Testis (tissue), 2 donors: ENCODE measurements at regions not wholly inside any gene's neighbourhood (a gene's known extent, or its start where the extent isn't known, plus 50 kb on each side); places are given as distances from the start of the nearest gene placed in this dataset.

Experiments used
- DNase-seq: peaks from one replicate; pipeline ENCODE4 v3.0.0-alpha.2; 2019
- H3K27ac ChIP-seq, 2 donors: fragments of 200-600 bp; sonication (generic); one replicate each; pipeline ENCODE4 v1.5.1; 2019
- H3K27me3 ChIP-seq: fragments of 200-600 bp; sonication (generic); one replicate; pipeline ENCODE4 v1.5.1; 2019
- H3K36me3 ChIP-seq: fragments of 200-600 bp; sonication (generic); one replicate; pipeline ENCODE4 v1.5.1; 2017; ENCODE audit warnings: low read depth; ENCODE audit errors: missing control alignments
- H3K4me1 ChIP-seq: fragments of 200-600 bp; sonication (generic); one replicate; pipeline ENCODE4 v1.5.1; 2019
- H3K4me3 ChIP-seq, 2 donors: fragments of 200-600 bp; sonication (generic); one replicate each; pipeline ENCODE4 v1.5.1; 2017 to 2019
- H3K9me3 ChIP-seq: fragments of 200-600 bp; sonication (generic); one replicate; pipeline ENCODE4 v1.5.1; 2017
- CTCF ChIP-seq, 3 experiments: fragments of 450-650 bp in 2 of 3; fragments of 200-600 bp in 1 of 3; sonication (generic) in 1 of 3; IDR thresholded peaks; one replicate each; pipeline ENCODE4 v1.5.1; 2016 to 2019; ENCODE audit warnings: antibody characterized with exemption in 3 of 3, mild to moderate bottlenecking in 2 of 3, moderate library complexity in 1 of 3
- POLR2A ChIP-seq: fragments of 450-650 bp; IDR thresholded peaks from one replicate; pipeline ENCODE4 v1.6.1; 2017; ENCODE audit warnings: antibody characterized with exemption, mild to moderate bottlenecking, moderate library complexity
- WGBS, 2 donors: methylation state at CpG; one replicate each; pipeline ENCODE4 v1.1.5; 2018; 5-methylcytosine and 5-hydroxymethylcytosine counted together
- intact Hi-C: fragments of 100-400 bp; cut with DNase I; formaldehyde crosslinking; loops from one replicate; pipeline ENCODE4 v1.15.1; 2023; ENCODE audit warnings: low total_unique reads

DNA sequence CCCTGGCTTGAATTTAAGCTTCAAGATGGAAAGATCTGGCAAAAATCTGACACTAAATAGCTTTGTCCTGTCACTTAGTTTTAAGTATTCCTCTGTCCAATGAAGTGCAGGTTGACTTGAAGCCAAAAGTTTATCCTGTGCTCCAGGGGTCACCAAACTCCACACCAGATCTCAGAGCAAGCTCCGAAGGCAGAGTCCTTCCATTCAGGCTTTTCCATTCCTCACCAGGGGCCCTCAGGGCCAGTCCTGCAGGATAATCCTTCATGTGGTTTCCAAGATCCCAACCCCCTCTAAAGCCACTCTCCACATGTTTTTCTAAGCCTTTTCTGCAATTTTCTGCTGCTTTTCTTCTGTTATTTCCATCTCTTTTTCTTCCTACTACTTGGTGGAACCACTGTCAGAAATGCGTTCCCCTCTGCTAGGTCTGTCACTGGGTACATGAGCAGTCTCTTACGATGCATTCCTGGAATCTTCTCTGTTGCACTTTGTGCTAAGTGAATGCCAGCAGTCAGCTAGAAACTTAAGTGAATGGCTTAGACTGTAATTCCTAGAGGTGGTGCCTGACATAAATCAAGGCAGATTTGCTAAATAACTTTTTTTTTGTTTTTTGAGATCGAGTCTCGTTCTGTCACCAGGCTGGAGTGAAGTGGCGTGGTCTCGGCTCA is 251.4 kb downstream of the MSRB3 start:
- no peak for DNase-seq
- TF ChIP-seq CTCF (IDR thresholded peaks at IDR 0.05) (no peak), POLR2A (no peak)
- H3K27me3 ChIP-seq, result no peaks in the 10 kb centered on the region
- WGBS, 2 donors, result 95 to 97% methylated on average over 7 of the region's 7 CpGs
- intact Hi-C loops, result no loop called here
- H3K36me3 ChIP-seq, result no peaks in the 10 kb centered on the region
- H3K4me1 ChIP-seq, result no peaks in the 10 kb centered on the region
- no peak overlapping the region for H3K4me3 ChIP-seq
- no peak overlapping the region for H3K27ac ChIP-seq
- no peaks in the 10 kb centered on the region for H3K9me3 ChIP-seq

DNA sequence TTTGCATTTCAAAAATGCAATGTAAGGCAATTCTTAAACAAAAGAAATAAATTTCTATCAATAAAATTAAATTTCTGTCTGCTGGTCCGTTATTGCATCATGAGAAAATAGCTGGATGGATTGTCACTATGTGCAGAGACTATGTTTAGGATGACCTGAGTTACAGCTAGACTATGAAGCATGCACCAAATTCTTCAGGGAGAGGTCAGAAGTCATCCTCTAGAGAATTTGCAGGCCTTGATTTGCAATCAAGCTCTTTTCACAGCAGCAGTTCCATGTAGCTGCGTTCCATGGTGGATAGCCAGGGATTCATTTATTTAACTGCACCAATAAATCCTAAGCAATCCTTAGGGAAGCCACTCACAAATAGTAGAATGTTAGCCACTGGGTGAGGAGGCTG is 253.7 kb downstream of the MSRB3 start:
- intact Hi-C loops, result no loop called here
- no peak overlapping the region for H3K27ac ChIP-seq

DNA sequence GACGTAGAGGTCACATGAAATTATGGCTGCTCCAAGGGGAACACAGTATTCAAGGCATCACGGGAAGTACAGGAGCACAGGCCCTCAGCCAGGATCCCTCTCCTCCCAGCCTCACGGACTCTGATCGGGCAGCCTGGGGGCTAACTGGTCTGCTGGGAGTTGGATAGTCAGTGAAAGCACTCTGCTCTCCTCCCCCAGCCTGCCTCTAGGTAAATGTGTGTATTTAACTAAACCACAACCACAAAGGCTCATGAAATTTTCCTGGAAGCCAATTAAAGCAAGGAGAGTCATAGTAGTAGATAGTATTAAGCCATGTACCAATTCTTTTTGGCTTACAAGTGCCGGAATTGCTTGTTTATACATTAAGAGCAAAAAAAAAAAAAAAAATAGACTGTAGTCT is 254.3 kb downstream of the MSRB3 start:
- no peaks in the 10 kb centered on the region for H3K9me3 ChIP-seq
- intact Hi-C loops, result no loop called here
- TF ChIP-seq CTCF (IDR thresholded peaks at IDR 0.05) (no peak), POLR2A (no peak)
- H3K36me3 ChIP-seq, result no peaks in the 10 kb centered on the region
- no peak for DNase-seq
- WGBS, 2 donors, result 63 to 77% methylated on average over 5 of the region's 5 CpGs
- no peak overlapping the region for H3K27ac ChIP-seq
- H3K4me1 ChIP-seq, result no peaks in the 10 kb centered on the region
- H3K4me3 ChIP-seq, result no peak overlapping the region
- no peaks in the 10 kb centered on the region for H3K27me3 ChIP-seq

More for the DNA sequence above, 253.7 kb downstream of the MSRB3 start:
- DNase-seq, result no peak
- Histone ChIP-seq H3K4me3 (no peak overlapping the region), H3K27me3 (no peaks in the 10 kb centered on the region), H3K4me1 (no peaks in the 10 kb centered on the region), H3K9me3 (no peaks in the 10 kb centered on the region), H3K36me3 (no peaks in the 10 kb centered on the region)
- WGBS, 2 donors, result 85 to 89% methylated on average over 2 of the region's 2 CpGs
- TF ChIP-seq CTCF (IDR thresholded peaks at IDR 0.05), result no peak

DNA sequence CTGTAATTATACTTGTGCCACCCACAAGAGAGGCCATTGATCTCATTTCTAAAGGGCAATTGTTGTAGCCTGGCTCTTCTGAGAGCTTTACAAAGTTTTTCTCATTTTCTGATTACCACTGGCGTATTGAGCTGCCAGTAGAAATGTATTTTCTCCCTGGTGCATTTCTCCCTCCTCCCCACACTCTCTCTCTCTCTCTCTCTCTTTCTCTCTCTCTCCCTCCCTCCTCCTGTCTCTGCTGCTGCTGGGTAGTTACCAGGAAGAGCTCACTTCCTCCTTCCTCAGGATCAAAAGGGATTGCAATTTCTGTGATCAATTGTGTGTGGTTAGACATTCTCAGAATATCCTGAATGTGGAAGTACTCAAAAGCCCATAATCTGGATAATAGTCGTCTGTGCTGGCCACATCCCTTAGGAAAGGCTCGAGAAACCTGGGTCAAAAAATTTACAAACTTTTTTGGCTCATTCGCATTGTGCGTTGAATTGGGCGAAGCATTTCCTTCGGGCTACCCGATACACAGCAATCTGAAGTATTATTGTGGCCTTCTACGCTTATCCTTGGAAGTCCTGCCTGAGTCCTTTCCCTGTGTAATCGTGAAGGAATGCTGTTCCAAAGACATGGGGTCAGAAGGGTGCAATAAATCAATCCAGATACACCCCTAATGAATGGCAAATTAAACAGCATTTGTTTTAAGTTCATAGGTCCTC is 254.8 kb downstream of the MSRB3 start:
- WGBS, 2 donors, result 69 to 75% methylated on average over 10 of the region's 10 CpGs

More for the DNA sequence above, 254.8 kb downstream of the MSRB3 start:
- Histone ChIP-seq H3K4me1 (no peaks in the 10 kb centered on the region), H3K9me3 (no peaks in the 10 kb centered on the region), H3K27me3 (no peaks in the 10 kb centered on the region), H3K4me3 (no peak overlapping the region), H3K36me3 (no peaks in the 10 kb centered on the region), H3K27ac (no peak overlapping the region)
- DNase-seq, result no peak
- intact Hi-C loops, result no loop called here
- no peak for TF ChIP-seq POLR2A
- no peak for TF ChIP-seq CTCF (IDR thresholded peaks at IDR 0.05)
